KG1 (cell line): ENCODE measurements at regions not wholly inside any gene's neighbourhood (a gene's known extent, or its start where the extent isn't known, plus 50 kb on each side); places are given as distances from the start of the nearest gene placed in this dataset.
"Not testable (repeated sequence)": the region's sequence is repeated elsewhere in the genome, so short reads cannot be mapped to it uniquely, and the experiment has no call there.

Source experiments
- DNase-seq: peaks from one replicate; lab custom pipeline; 2025; lab: John Stamatoyannopoulos, UW

DNA sequence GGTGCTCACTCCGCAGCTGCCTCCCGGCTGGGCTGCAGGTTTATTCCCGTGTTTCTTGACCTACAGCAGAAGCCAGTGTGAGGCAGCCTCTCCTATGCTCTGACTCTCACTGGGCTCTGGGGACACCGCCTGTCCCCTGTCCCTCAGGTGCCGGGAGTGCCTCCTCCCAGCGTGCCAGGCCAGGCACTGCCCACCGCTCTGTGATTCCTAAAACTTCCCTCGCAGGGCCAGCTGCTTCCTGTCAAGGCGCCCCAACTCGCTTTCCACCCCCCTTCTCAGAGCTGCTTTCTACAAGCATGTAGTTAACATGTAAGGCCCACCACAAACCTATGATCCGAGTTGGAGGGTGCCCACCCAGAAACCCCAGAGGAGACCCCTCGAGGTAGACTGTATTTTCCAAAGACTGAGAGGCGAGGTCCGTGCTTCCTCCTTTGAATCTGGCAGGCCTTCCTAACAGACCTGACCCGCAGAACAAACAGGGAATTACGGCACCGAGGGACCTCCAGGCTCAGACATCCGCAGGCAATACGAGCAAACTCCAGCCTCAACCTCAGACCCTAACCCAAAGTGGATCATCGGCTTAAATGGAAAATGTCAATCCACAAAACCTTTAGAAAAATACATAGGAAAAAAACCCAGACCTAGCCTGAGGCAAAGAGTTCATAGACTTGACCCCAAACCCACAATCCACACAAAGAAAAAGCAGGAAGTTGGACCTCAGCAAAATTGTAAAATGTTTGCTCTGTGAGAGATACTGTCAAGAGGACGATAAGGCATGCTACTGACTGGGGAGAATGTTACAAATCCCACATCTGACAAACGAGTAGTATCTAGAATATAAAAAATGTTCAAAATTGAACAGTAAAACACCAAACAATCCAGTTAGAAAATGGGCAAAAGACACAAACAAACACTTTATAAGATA lies 121.3 kb upstream of the IQSEC1 start:
- DNase-seq: no peak

DNA sequence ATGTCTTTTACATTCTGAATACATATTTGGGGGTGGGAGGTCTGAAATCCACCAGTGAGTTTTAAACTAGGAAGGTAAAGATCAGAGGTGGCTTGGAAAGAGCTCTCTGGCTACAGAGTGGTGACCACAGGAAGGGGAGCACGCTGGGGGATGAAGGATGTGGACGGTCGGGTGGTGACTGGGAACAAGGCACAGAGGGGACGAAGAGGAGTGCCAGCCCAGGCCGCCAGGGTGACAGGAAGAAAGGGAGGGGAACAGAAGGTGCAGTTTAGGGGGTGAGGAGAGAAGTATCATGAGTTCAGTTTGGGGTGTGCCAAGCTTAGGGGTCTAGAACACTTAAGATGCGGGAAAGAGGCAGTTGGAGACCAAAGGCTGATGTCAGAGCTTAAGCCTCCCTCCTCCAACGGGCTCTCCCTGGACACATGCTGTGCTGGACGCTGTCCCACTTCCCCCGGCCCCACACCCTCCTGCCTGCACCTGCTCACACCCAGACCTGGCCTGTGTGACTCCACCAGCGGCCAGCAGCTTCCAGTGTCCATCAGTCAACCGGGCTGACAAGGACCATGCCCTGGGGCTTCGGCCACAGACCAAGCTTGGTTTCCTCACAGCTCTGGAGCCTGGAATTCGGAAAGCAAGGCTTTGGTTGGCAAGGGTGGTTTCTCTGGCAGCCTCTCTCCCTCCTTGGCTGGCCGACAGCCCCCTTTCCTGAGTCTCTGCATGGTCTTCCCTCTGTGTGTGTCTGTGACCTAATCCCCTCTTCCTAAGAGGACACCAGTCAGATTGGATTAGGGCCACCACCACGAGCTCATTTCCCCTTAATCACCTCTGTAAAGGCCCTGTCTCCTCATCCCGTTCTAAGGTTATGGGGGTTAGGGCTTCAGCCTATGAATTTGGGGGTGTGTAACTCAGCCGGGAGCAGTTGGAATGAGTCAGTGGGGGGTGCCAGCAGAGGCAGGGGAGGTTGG lies 120.4 kb upstream of the IQSEC1 start:
- DNase-seq: no peak

DNA sequence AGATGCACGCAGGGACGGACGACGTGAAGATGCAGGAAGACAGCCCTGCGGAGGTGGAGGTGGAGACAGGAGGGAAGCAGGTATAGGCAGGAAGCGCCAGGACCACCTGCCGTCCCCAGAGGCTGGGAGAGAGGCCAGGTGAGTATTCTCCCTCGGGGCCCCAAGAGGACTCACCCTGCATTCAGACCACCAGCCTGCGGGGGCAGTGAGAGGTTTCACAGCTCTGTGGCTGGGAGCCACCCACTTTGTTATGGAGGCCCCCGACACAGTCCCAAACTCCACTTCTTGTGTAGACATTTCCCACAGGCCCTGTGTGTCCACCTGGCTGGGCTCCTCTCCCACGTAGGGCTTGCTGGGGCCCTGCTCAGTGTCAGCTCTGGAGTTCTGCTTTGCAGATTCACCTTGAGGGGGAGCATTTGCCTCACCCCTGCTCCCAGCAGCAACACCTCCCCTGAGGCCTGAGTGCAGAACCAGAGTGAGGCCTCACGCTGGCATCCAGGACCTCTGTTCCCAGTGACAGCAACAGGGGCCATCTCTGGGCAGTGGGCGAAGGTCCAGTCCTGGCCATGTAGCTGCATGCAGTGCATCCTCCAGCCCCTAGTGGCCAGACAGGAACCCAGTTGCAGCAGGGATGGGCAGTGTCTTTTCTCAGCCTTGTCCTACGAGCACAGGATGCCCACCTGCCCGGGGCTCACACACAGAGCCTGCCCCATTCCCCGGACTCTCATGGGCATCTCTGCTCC lies 119.4 kb upstream of the IQSEC1 start:
- DNase-seq: no peak

DNA sequence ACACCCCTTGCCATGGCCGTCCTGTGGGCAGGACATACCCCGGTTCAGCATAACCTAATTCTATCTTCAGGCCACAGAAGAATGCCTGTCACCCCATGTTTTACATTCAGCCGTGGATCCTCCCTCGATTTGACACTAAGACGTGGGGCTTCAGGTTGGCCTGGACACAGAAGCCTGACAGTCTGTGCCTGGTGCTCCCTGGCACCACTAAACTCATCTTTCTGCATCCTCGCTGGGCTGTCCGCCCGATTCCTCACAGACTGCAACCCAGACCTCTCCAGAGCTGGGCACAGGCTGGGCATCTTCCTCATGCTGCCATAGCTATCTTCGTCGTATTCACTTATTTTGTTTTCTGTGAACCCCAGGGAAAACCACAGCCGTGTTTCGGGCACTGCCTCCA lies 117.8 kb upstream of the IQSEC1 start:
- DNase-seq: no peak

DNA sequence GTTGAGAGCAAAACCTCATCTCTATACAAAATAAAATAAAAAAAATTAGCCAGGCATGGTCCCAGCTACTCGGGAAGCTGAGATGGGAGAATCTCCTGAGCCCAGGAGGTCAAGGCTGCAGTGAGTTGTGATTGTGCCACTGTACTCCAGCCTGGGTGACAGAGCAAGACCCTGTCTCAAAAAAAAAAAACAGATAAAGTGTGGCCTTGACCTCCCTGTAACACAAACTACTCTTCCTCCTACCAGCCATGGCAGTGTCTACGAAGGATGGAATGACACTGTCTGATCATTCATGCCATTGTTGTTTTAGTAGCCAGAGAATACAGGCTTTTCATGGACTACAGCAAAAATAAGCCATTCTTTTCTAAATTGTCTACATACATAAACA lies 117.1 kb upstream of the IQSEC1 start:
- DNase-seq: no peak

DNA sequence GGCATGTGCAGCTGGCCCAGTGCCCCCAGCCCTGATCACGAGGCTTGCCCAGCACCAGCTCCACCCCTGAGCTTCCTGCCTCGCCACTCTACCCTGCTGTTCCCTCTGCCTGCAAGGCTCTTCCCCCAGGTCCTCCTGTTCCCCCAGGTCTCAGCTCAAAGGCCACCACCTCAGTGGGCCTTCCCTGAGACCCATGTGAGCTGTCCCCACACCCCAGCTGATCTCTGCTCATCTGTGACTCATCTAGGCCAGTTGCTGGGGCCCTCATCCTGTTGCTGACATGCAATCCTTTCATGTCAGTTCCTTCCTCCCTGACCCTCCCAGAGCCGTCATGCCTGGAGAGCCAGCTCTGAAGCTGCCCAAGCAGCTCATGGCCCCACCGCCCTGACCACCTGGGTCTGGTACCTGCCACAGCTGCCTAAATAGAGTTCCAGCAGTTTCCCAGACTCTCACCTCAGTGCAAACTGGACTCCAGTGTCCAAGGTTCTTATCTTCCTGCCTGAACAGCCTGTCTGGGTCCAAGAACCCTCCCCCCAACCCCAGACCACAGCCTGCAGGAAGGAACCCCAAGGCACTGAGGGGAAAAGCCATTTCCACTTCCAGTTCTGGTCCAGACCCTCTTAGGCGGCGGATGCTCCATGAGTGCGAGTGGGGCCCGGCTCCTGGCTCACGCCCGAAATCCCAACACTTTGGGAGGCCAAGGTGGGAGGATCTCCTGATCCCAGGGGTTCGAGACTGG lies 116.6 kb upstream of the IQSEC1 start:
- peak; percentile 69 for DNase-seq

DNA sequence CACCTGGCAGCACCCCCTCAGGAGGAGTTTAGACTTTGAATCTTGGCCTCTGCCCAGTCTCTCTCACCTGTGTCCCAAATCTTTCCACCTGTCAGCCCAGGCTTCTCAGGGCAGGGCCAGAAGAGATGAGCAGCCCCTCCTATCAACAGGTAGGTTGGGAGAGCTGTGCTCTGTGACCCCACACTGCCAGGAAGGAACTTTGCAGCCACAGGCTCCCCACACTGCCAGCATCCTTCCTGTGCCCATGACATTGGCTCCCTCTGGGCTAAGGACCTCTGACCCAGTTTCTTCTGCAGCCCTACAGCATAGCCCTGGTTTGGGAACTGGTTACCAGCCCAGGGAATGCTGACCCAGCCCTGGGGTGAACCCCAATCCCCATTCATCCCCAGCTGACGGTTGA lies 115.7 kb upstream of the IQSEC1 start:
- no peak for DNase-seq

DNA sequence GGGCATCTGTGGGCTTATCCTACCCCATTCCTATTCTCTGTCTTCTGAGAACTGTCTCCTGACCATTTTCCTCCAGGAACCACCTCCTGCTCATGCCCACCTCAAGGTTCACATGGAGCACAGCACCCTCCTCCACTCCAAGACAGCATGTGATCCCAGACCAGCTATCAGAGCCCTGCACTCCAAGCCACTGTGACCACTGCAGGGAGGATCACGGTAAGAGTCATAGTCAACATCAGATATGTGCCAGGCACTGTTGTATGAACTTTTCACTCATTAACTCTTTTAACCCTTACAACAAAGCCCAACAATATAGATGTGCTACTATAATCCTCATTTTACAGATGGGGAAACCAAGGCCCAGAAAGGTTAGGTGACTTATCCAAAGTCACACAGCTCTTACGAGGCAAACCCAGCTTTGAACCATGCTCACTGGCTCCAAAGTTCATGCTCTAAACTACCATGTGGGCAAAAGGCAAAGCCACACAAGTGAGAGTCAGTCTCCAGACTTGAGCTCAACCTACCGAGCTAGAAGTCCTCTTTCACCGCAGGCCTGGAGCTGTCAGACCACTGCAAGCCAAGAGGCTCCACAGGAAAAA lies 115.1 kb upstream of the IQSEC1 start:
- DNase-seq: no peak

DNA sequence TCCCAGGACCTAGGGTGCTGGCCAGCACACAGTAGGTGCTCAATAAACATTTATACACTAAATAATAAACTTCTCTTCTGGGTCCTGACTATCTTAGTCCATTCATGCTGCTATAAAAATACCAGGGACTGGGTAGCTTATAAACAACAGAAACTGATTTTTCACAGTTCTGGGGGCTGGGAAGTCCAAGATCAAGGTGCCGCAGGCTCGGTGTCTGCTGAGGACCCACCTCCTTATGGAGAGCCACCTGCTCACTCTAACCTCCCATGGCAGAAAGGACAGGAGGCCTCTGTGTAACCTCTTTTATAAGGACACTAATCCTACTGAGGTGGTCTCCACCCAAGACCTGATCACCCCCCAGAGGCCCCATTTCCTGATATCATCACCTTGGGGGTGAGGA lies 114.4 kb upstream of the IQSEC1 start:
- DNase-seq: no peak

DNA sequence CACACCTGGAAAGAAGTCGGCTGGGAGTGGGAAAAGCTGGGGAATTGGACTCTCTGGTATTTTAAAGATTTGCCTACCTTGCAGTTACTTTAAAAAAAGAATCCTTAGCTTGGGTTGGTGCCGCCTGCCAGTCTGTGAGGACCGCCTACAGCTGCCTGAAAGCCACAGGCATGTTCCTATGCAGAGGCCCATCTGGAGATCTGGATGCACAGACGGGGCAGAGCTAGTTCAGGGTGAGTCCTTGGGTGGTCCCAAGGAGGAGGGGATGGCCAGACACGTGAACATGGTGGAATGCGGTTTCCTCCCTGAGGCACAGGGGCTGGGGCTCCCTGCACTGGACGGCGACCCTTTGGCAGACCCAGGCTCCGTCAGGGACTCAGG lies 113.2 kb upstream of the IQSEC1 start:
- DNase-seq: no peak

DNA sequence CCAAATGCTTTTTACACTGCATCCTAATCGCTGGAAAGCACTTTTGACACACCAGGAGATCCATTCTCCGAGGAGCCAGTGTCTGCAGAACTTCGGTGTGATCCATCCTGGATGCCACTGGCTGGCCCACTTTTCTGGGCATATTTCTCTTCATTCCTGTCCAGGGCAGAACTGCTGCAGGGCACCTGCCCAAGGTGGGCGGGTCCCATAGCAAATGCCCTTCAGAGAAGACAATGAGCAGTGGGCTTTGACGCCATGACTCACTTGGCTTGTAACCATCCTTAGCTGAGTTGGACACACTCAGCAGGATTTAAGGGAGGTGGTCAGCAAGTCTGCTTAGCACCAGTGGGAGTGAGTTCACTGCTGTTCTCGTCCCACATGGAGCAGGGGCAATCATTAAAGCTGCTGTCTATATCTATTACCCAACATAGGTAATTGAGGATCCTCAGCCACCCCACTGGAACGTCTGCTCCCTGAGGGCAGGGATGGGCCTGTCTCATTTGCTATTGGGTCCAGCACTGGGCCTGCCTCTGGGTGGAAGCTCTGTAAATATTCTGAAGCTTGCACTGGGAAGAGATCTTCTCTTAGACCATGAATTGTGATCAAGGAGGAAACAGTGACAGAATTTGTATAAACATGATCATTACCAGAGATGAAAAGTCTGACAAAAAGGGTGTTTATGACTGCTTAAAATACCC lies 112.7 kb upstream of the IQSEC1 start:
- DNase-seq: no peak

DNA sequence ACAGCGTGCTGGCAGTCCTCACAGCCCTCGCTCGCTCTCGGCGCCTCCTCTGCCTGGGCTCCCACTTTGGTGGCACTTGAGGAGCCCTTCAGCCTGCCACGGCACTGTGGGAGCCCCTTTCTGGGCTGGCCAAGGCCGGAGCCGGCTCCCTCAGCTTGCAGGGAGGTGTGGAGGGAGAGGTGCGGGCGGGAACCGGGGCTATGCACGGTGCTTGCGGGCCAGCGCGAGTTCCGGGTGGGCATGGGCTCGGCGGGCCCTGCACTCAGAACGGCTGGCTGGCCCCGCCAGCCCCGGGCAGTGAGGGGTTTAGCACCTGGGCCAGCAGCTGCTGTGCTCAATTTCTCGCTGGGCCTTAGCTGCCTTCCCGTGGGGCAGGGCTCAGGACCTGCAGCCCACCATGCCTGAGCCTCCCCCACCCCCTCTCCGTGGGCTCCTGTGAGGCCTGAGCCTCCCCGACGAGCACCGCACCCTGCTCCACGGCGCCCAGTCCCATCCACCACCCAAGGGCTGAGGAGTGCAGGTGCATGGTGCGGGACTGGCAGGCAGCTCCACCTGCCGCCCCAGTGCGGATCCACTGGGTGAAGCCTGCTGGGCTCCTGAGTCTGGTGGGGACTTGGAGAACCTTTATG lies 106.5 kb upstream of the IQSEC1 start:
- DNase-seq: not testable (repeated sequence)

DNA sequence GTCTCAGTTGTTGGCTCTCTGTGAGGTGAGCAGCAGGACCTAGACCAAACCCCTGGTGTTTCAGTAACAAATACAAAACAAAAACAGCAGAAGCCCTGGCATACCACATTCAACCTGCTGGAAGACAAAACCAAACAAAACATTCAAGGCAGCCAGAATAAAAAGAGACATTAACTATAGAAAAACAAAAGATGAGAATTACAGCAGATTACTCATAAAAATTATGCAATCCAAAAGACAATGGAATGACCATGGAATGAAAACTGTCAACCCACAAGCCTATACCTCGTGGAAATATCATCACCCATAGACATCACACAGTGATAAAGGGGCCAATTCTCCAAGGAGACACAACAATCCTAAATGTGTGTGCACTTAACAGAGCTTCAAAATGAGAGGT lies 106.0 kb upstream of the IQSEC1 start:
- DNase-seq: no peak

DNA sequence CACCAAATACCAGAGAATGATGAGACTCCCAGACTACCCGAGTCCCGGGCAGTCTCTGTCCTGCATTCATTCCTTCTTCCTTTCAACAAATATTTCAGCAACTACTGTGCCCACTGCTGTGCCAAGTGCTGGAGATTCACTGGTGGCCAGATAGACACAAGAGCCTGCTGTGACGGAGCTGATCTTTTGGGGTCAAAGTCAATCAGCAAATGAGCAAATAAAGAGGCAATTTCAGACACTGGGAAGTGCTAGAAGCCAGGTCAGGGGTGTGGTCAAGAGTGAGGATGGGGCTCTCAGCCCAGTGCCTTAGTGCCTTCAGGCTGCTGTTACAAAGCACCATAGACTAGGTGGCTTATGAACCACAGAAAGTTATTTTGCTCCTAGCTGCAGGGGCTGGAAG lies 104.9 kb upstream of the IQSEC1 start:
- DNase-seq: no peak

DNA sequence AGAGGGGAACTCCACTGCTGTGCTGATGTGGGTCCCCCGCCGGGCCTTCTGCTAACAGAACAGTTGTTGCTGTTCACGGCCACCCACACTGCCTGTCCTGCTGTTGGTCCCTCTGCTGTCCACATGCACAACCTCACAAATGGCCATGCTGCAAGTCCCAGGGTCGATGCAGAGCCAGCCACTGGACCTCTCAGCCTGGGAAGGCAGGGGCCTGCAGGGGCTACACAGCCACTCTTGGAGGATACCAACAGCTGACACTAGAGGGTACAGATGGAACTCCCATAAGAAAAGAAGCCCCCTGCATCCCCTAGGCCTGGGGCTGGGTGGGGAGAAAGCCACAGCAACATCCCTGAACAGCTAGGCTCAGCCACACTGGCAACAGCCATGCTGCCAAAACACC lies 104.4 kb upstream of the IQSEC1 start:
- DNase-seq: no peak

DNA sequence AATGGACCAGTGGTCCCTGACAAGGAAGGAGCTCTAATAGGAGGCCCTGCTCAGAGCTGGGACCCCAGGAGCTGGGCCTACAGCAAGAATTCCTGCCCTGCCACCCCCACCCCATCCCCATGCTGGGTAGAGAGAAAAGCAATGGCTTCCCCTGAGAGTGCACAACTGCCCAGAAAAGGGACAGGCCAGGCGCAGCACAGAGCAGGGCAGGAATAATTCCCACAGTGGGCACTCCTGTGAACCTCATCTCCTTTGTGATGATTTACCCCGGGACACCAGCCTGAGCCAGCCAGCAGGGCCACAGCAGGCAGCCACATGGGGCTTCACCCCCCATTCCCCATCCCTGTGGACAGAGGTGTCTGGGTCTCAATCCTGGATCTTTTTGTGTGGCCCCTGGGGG lies 104.0 kb upstream of the IQSEC1 start:
- no peak for DNase-seq

DNA sequence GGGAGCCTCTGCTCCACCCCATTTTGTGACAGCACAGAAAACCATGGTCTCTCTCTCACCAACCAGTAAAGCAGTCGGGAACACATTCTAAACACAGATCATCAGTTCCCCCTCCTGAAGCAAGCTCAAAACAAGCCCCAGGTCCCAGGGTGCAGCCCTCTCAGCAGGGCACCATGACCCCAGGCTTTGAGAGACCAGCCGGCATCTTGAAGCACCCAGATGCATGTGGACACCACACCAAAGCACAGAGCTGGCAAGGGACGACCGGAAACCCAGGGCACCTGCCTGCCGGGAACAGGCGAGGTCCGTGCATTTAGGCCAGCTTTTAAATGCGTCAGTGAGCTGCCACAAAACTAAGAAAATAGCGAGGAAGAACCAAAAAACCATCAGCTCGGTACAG lies 103.2 kb upstream of the IQSEC1 start:
- DNase-seq: no peak

DNA sequence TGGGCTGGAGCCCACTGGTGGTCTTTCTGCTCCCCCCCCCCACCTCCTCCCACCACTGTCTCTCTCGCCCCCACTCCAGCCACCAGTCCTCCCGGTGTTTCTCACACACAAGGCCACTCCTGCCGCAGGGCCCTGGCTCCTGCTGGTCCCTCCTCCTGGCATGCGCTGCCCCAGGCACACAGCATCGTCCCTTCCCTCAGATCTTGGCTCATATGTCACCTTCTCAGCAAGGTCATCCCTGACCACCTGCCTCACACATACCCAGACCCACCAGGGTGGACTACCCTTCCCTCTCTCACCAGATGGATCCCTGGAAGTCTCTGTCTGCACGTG lies 101.5 kb upstream of the IQSEC1 start:
- no peak for DNase-seq

DNA sequence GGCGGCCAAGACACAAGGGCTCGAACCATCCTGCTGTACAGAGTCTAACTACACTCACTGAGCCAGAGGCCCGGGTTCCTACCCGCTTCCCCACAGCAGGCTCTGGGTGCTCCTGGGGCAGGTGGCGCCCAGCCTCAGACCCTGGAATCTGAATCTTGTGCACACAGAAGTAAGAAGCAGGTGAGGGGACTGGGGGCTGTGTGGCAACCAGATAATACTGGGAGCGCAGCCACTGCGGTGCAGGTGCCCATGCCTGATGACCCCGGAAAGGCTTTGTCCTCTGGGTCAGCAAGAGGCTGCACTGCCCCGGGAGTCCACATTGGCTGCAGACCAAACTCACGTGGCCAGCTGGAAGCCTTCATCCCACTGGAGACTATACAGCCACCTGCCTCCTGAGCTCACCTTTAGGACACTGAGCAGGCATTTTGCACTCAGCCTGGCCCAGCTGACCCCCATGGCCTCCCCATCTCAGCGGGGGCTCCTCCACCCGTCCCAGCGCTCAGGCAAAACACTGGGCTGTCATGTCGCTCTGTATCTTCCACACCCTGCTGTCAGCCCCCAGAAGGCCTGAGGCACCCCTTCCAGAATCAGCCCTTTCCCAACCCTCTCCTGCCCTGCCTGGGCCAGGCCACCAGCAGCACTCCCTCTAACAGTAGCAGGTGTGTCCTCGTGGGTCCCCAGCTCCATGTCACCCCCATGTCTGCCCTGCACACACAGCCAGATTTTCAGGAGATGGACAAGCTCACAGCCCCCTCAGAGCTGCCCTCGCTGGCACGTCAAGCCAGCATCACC lies 101.0 kb upstream of the IQSEC1 start:
- no peak for DNase-seq
